BLaER1 (cell line): ENCODE measurements at regions not wholly inside any gene's neighbourhood (a gene's known extent, or its start where the extent isn't known, plus 50 kb on each side); places are given as distances from the start of the nearest gene placed in this dataset.

Experiments
- H3K27ac ChIP-seq: shearing (Covaris generic); formaldehyde crosslinking; 2 replicates; pipeline ENCODE4 v1.8.1; 2022
- H3K27me3 ChIP-seq: shearing (Covaris generic); formaldehyde crosslinking; 2 replicates; pipeline ENCODE4 v1.8.1; 2022
- H3K36me3 ChIP-seq: shearing (Covaris generic); formaldehyde crosslinking; 2 replicates; pipeline ENCODE4 v1.8.1; 2022
- H3K4me1 ChIP-seq: shearing (Covaris generic); formaldehyde crosslinking; 2 replicates; pipeline ENCODE4 v1.8.1; 2022
- H3K4me2 ChIP-seq: shearing (Covaris generic); formaldehyde crosslinking; 2 replicates; pipeline ENCODE4 v1.8.1; 2022
- H3K4me3 ChIP-seq: shearing (Covaris generic); formaldehyde crosslinking; 2 replicates; pipeline ENCODE4 v1.8.1; 2022
- H3K9ac ChIP-seq: shearing (Covaris generic); formaldehyde crosslinking; 2 replicates; pipeline ENCODE4 v1.8.1; 2022
- H3K9me3 ChIP-seq: shearing (Covaris generic); formaldehyde crosslinking; 2 replicates; pipeline ENCODE4 v1.8.1; 2022
- H4K20me1 ChIP-seq: shearing (Covaris generic); formaldehyde crosslinking; 2 replicates; pipeline ENCODE4 v1.8.1; 2022
- Cebpa-rat ChIP-seq: shearing (Covaris generic); IDR thresholded peaks from 2 replicates; pipeline ENCODE4 v1.8.1; 2022

- no peak overlapping the region for H3K9ac ChIP-seq
- no peaks in the 10 kb centered on the region for H3K4me1 ChIP-seq
- TF ChIP-seq Cebpa-rat: no peak
- no peak overlapping the region for H3K27ac ChIP-seq
- H3K9me3 ChIP-seq: no peaks in the 10 kb centered on the region
- no peak overlapping the region for H3K4me2 ChIP-seq
- H3K27me3 ChIP-seq: no peaks in the 10 kb centered on the region
- H3K4me3 ChIP-seq: no peak overlapping the region
- H3K36me3 ChIP-seq: no peaks in the 10 kb centered on the region
- H4K20me1 ChIP-seq: no peaks in the 10 kb centered on the region
Observed at GRCh38 chr10:55063811-55064210, 262.8 kb upstream of the PCDH15 start.

- Histone ChIP-seq H4K20me1 (no peaks in the 10 kb centered on the region), H3K27me3 (no peaks in the 10 kb centered on the region), H3K9ac (no peak overlapping the region), H3K27ac (no peak overlapping the region), H3K4me3 (no peak overlapping the region), H3K4me1 (no peaks in the 10 kb centered on the region), H3K9me3 (no peaks in the 10 kb centered on the region), H3K36me3 (no peaks in the 10 kb centered on the region), H3K4me2 (no peak overlapping the region)
- no peak for TF ChIP-seq Cebpa-rat
Observed at GRCh38 chr10:55062349-55062748, 261.3 kb upstream of the PCDH15 start.

GRCh38 chr10:55058800-55059199, 257.8 kb upstream of the PCDH15 start:
- Histone ChIP-seq H3K4me3 (no peak overlapping the region), H4K20me1 (no peaks in the 10 kb centered on the region), H3K36me3 (no peaks in the 10 kb centered on the region), H3K4me2 (no peak overlapping the region), H3K27me3 (no peaks in the 10 kb centered on the region), H3K9me3 (no peaks in the 10 kb centered on the region), H3K4me1 (no peaks in the 10 kb centered on the region), H3K9ac (no peak overlapping the region), H3K27ac (no peak overlapping the region)
- no peak for TF ChIP-seq Cebpa-rat

GRCh38 chr10:55051515-55051914, 250.5 kb upstream of the PCDH15 start:
- no peak for TF ChIP-seq Cebpa-rat
- Histone ChIP-seq H3K9me3 (no peaks in the 10 kb centered on the region), H4K20me1 (no peaks in the 10 kb centered on the region)

GRCh38 chr10:55048830-55049498, 247.9 kb upstream of the PCDH15 start:
- H3K9me3 ChIP-seq: no peaks in the 10 kb centered on the region
- H3K4me1 ChIP-seq: 0 out of 2 replicates have a peak, but pooled peaks cover 6% of the 10 kb centered on the region
- H3K27ac ChIP-seq: no peak overlapping the region
- H3K27me3 ChIP-seq: no peaks in the 10 kb centered on the region
- H3K4me3 ChIP-seq: no peak overlapping the region
- no peak for TF ChIP-seq Cebpa-rat
- no peaks in the 10 kb centered on the region for H3K36me3 ChIP-seq
- H3K4me2 ChIP-seq: 0 out of 2 replicates have a peak overlapping the region, but pooled peaks have one; percentile 7
- H4K20me1 ChIP-seq: no peaks in the 10 kb centered on the region
- no peak overlapping the region for H3K9ac ChIP-seq

More at GRCh38 chr10:55051515-55051914, 250.5 kb upstream of the PCDH15 start:
- Histone ChIP-seq H3K27ac (no peak overlapping the region), H3K9ac (no peak overlapping the region), H3K36me3 (no peaks in the 10 kb centered on the region), H3K4me2 (no peak overlapping the region), H3K4me3 (no peak overlapping the region), H3K27me3 (no peaks in the 10 kb centered on the region), H3K4me1 (0 out of 2 replicates have a peak, but pooled peaks cover 6% of the 10 kb centered on the region)

- H3K36me3 ChIP-seq: no peaks in the 10 kb centered on the region
- no peak for TF ChIP-seq Cebpa-rat
- H3K27me3 ChIP-seq: no peaks in the 10 kb centered on the region
- H3K9me3 ChIP-seq: no peaks in the 10 kb centered on the region
- no peak overlapping the region for H3K4me2 ChIP-seq
- no peak overlapping the region for H3K9ac ChIP-seq
- H3K27ac ChIP-seq: no peak overlapping the region
- no peaks in the 10 kb centered on the region for H4K20me1 ChIP-seq
- no peaks in the 10 kb centered on the region for H3K4me1 ChIP-seq
- no peak overlapping the region for H3K4me3 ChIP-seq
Observed at GRCh38 chr10:55043540-55043939, 242.5 kb upstream of the PCDH15 start.

GRCh38 chr10:55033061-55033460, 232.0 kb upstream of the PCDH15 start:
- no peak overlapping the region for H3K4me3 ChIP-seq
- H3K36me3 ChIP-seq: no peaks in the 10 kb centered on the region
- no peaks in the 10 kb centered on the region for H3K27me3 ChIP-seq
- no peak overlapping the region for H3K9ac ChIP-seq
- no peak overlapping the region for H3K27ac ChIP-seq
- no peaks in the 10 kb centered on the region for H4K20me1 ChIP-seq
- no peak for TF ChIP-seq Cebpa-rat
- H3K4me2 ChIP-seq: no peak overlapping the region
- no peaks in the 10 kb centered on the region for H3K4me1 ChIP-seq
- no peaks in the 10 kb centered on the region for H3K9me3 ChIP-seq

- no peaks in the 10 kb centered on the region for H3K36me3 ChIP-seq
- TF ChIP-seq Cebpa-rat: no peak
- no peaks in the 10 kb centered on the region for H3K4me1 ChIP-seq
- H3K27me3 ChIP-seq: no peaks in the 10 kb centered on the region
- no peak overlapping the region for H3K27ac ChIP-seq
- H3K4me2 ChIP-seq: no peak overlapping the region
- H4K20me1 ChIP-seq: no peaks in the 10 kb centered on the region
- no peak overlapping the region for H3K4me3 ChIP-seq
- H3K9ac ChIP-seq: no peak overlapping the region
- no peaks in the 10 kb centered on the region for H3K9me3 ChIP-seq
Observed at GRCh38 chr10:55024713-55025112, 223.7 kb upstream of the PCDH15 start.

GRCh38 chr10:55019439-55019838, 218.4 kb upstream of the PCDH15 start:
- Histone ChIP-seq H4K20me1 (no peaks in the 10 kb centered on the region), H3K27me3 (no peaks in the 10 kb centered on the region), H3K9me3 (no peaks in the 10 kb centered on the region), H3K4me1 (no peaks in the 10 kb centered on the region), H3K27ac (no peak overlapping the region), H3K36me3 (no peaks in the 10 kb centered on the region), H3K4me3 (no peak overlapping the region), H3K4me2 (no peak overlapping the region), H3K9ac (no peak overlapping the region)
- no peak for TF ChIP-seq Cebpa-rat

- H3K9ac ChIP-seq: no peak overlapping the region
- H3K27me3 ChIP-seq: no peaks in the 10 kb centered on the region
- H3K36me3 ChIP-seq: no peaks in the 10 kb centered on the region
- no peaks in the 10 kb centered on the region for H4K20me1 ChIP-seq
- no peaks in the 10 kb centered on the region for H3K9me3 ChIP-seq
- H3K4me2 ChIP-seq: no peak overlapping the region
- H3K27ac ChIP-seq: no peak overlapping the region
- no peak overlapping the region for H3K4me3 ChIP-seq
- no peak for TF ChIP-seq Cebpa-rat
- H3K4me1 ChIP-seq: no peaks in the 10 kb centered on the region
Observed at GRCh38 chr10:55013318-55013717, 212.3 kb upstream of the PCDH15 start.

- no peak for TF ChIP-seq Cebpa-rat
- no peaks in the 10 kb centered on the region for H3K36me3 ChIP-seq
Observed at GRCh38 chr10:55002420-55002819, 201.4 kb upstream of the PCDH15 start.

More at GRCh38 chr10:55002420-55002819, 201.4 kb upstream of the PCDH15 start:
- no peak overlapping the region for H3K4me3 ChIP-seq
- H3K27ac ChIP-seq: no peak overlapping the region
- no peak overlapping the region for H3K9ac ChIP-seq
- H3K4me1 ChIP-seq: no peaks in the 10 kb centered on the region
- no peak overlapping the region for H3K4me2 ChIP-seq
- no peaks in the 10 kb centered on the region for H4K20me1 ChIP-seq
- peaks cover 19% of the 10 kb centered on the region for H3K9me3 ChIP-seq
- H3K27me3 ChIP-seq: no peaks in the 10 kb centered on the region
